Heart left ventricle (tissue), 16 donors: ENCODE measurements at regions not wholly inside any gene's neighbourhood (a gene's known extent, or its start where the extent isn't known, plus 50 kb on each side); places are given as distances from the start of the nearest gene placed in this dataset.

Source experiments
- ATAC-seq, 4 donors: fragments of 200-7000 bp; cut with Tn5 transposase; one replicate each; pipeline ENCODE4 v1.9.1; 2020 to 2022; ENCODE audit warnings: moderate library complexity in 4 of 4, mild to moderate bottlenecking in 3 of 4, moderate number of reproducible peaks in 1 of 4
- DNase-seq, 5 donors: peaks; one replicate each; pipeline ENCODE4 v3.0.0-alpha.2; 2020
- H3K27ac ChIP-seq, 12 donors: fragments of 200-600 bp; sonication (generic) in 4 of 12; one replicate each; pipeline versions ENCODE4 v1.5.0 to v1.8.0; 2016 to 2022; ENCODE audit warnings: mild to moderate bottlenecking in 2 of 12
- H3K27me3 ChIP-seq, 9 donors: fragments of 200-600 bp; sonication (generic) in 2 of 9; one replicate each; pipeline versions ENCODE4 v1.5.1 to v1.8.0; 2016 to 2022; ENCODE audit warnings: mild to moderate bottlenecking in 3 of 9
- H3K36me3 ChIP-seq, 9 donors: fragments of 200-600 bp; sonication (generic) in 2 of 9; one replicate each; pipeline versions ENCODE4 v1.5.0 to v1.8.0; 2018 to 2022; ENCODE audit warnings: mild to moderate bottlenecking in 2 of 9
- H3K4me1 ChIP-seq, 12 donors: fragments of 200-600 bp; sonication (generic) in 4 of 12; one replicate each; pipeline versions ENCODE4 v1.5.0 to v1.8.0; 2016 to 2022; ENCODE audit warnings: mild to moderate bottlenecking in 3 of 12
- H3K4me3 ChIP-seq, 12 donors: fragments of 200-600 bp; sonication (generic) in 4 of 12; one replicate each; pipeline versions ENCODE4 v1.5.0 to v1.8.0; 2017 to 2022; ENCODE audit warnings: mild to moderate bottlenecking in 9 of 12, moderate library complexity in 4 of 12
- H3K9me3 ChIP-seq, 12 donors: fragments of 200-600 bp; sonication (generic) in 4 of 12; one replicate each; pipeline versions ENCODE4 v1.5.0 to v1.8.0; 2016 to 2022; ENCODE audit warnings: mild to moderate bottlenecking in 1 of 12
- CTCF ChIP-seq, 12 donors: fragments of 200-600 bp; sonication (generic) in 4 of 12; IDR thresholded peaks; one replicate each; pipeline versions ENCODE4 v1.5.0 to v1.8.0; 2018 to 2022; ENCODE audit warnings: antibody characterized with exemption in 12 of 12, mild to moderate bottlenecking in 5 of 12
- POLR2A ChIP-seq, 2 donors: fragments of 450-650 bp; IDR thresholded peaks; one replicate each; pipeline ENCODE4 v1.6.1; 2017; ENCODE audit warnings: antibody characterized with exemption in 2 of 2, mild to moderate bottlenecking in 2 of 2, moderate library complexity in 2 of 2
- whole genome bisulfite sequencing, 4 donors: extraction: QIAGEN DNeasy Blood & Tissue Kit in 2 of 4; methylation state at CpG; one replicate each; pipeline versions ENCODE4 v1.1.5 to v1.1.7; 2013 to 2018; 5-methylcytosine and 5-hydroxymethylcytosine counted together
- intact Hi-C, 10 donors: fragments of 100-400 bp; cut with DNase I; formaldehyde crosslinking; loops; one replicate each; pipeline versions ENCODE4 v1.11.1 to v1.14.2; 2022
- donor health status: ischemic (EF 13 %, LVEDD 7.1; RV severe dilation, severe dysfunction).
- donor health status: healthy with polysubstance abuse.
- donor health status: DM: no; HTN: yes; CAD: no.
- donor health status: DM: no; HTN: no; CAD: no.
- donor health status: ischemic (EF 25% LVEDD 6.9; RV normal size, moderate dysfunction).
- donor health status: ischemic (EF 25% LVEDD 5.7; RV mildly dilated, moderate dysfunction).
- donor health status: healthy.
- donor health status: DM: yes; HTN: yes; CAD: no.
- donor health status: ischemic (EF 35%, LVEDD 5.7; RV mildly dilated, moderate dysfunction).
- donor health status: nonischemic (EF 11% LVEDD 7.7; RV severe dilation, severe dysfunction).
- donor health status: DM: yes; HTN: yes; CAD: no.
- donor health status: PGD.
- donor health status: ischemic (EF 29% LVEDD 5.4; RV normal size, mild dysfunction).
- donor health status: nonischemic (EF 23%, LVEDD 6.1; RV moderate dilation, normal function).

- Histone ChIP-seq H3K36me3 (no peaks in the 10 kb centered on the region), H3K9me3 (peaks cover 0 to 15% (median 0%) of the 10 kb centered on the region in 12 donors), H3K27ac (no peak overlapping the region), H3K27me3 (no peaks in the 10 kb centered on the region), H3K4me1 (no peaks in the 10 kb centered on the region), H3K4me3 (no peak overlapping the region)
- DNase-seq (no peak), ATAC-seq (no peak)
- intact Hi-C loops: no loop called here
- TF ChIP-seq CTCF (IDR thresholded peaks at IDR 0.05): no peak
- no peak for TF ChIP-seq POLR2A (IDR thresholded peaks at IDR 0.05)
- 68 to 72% (median 71%) methylated on average over 5 of the region's 5 CpGs for WGBS, 4 donors
These were observed 998.9 kb upstream of the CDH6 start for GRCh38 chr5:30194595-30194994.

GRCh38 chr5:30183795-30184194 lies 1009.7 kb upstream of the CDH6 start:
- H3K27me3 ChIP-seq: no peaks in the 10 kb centered on the region
- WGBS, 4 donors: 71 to 84% (median 79%) methylated on average over 7 of the region's 7 CpGs
- intact Hi-C loops: loop anchor here in 1 of 10 donors (2.0 kb wide), 1 partner anchor 35 kb away; no protein-coding TSS in a partner anchor
- H3K4me1 ChIP-seq: no peaks in the 10 kb centered on the region
- DNase-seq: no peak
- H3K4me3 ChIP-seq: no peak overlapping the region
- peaks cover 0 to 8% (median 0%) of the 10 kb centered on the region in 12 donors for H3K9me3 ChIP-seq
- no peak for ATAC-seq
- H3K27ac ChIP-seq: no peak overlapping the region
- no peaks in the 10 kb centered on the region for H3K36me3 ChIP-seq
- no peak for TF ChIP-seq CTCF (IDR thresholded peaks at IDR 0.05)
- TF ChIP-seq POLR2A (IDR thresholded peaks at IDR 0.05): no peak

GRCh38 chr5:30156156-30156555 lies 1037.3 kb upstream of the CDH6 start:
- H3K9me3 ChIP-seq: peaks cover 0 to 9% (median 0%) of the 10 kb centered on the region in 12 donors
- H3K27me3 ChIP-seq: no peaks in the 10 kb centered on the region
- H3K4me1 ChIP-seq: no peaks in the 10 kb centered on the region
- WGBS, 4 donors: 72 to 100% (median 77%) methylated on average over 1 of the region's 1 CpG
- TF ChIP-seq CTCF (IDR thresholded peaks at IDR 0.05) (no peak), POLR2A (IDR thresholded peaks at IDR 0.05) (no peak)
- no peaks in the 10 kb centered on the region for H3K36me3 ChIP-seq
- no peak overlapping the region for H3K4me3 ChIP-seq
- DNase-seq (no peak), ATAC-seq (no peak)
- intact Hi-C loops: no loop called here
- H3K27ac ChIP-seq: no peak overlapping the region

GRCh38 chr5:30152431-30152830 lies 1041.1 kb upstream of the CDH6 start:
- Histone ChIP-seq H3K27ac (no peak overlapping the region), H3K4me3 (no peak overlapping the region), H3K9me3 (peaks cover 0 to 4% (median 0%) of the 10 kb centered on the region in 12 donors), H3K4me1 (no peaks in the 10 kb centered on the region), H3K27me3 (no peaks in the 10 kb centered on the region), H3K36me3 (no peaks in the 10 kb centered on the region)
- no peak for DNase-seq
- WGBS, 4 donors: 68 to 94% (median 85%) methylated on average over 1 of the region's 1 CpG
- intact Hi-C loops: no loop called here
- ATAC-seq: no peak
- TF ChIP-seq POLR2A (IDR thresholded peaks at IDR 0.05): no peak
- TF ChIP-seq CTCF (IDR thresholded peaks at IDR 0.05): no peak
